Ishikawa (cell line): ENCODE measurements at regions not wholly inside any gene's neighbourhood (a gene's known extent, or its start where the extent isn't known, plus 50 kb on each side); places are given as distances from the start of the nearest gene placed in this dataset.

Source experiments
- CEBPB ChIP-seq: IDR thresholded peaks from 2 replicates; pipeline ENCODE4 v1.6.1; 2012
- CREB1 ChIP-seq: IDR thresholded peaks from 2 replicates; pipeline ENCODE4 v1.6.1; 2012; ENCODE audit warnings: low read depth
- EGR1 ChIP-seq: IDR thresholded peaks from 2 replicates; pipeline ENCODE4 v1.6.1; 2012
- EP300 ChIP-seq: IDR thresholded peaks from 2 replicates; pipeline ENCODE4 v1.6.1; 2012; ENCODE audit warnings: borderline replicate concordance
- FOXM1 ChIP-seq: IDR thresholded peaks from 2 replicates; pipeline ENCODE4 v1.6.1; 2012; ENCODE audit warnings: low read depth, borderline replicate concordance
- MAX ChIP-seq: IDR thresholded peaks from 2 replicates; pipeline ENCODE4 v1.6.1; 2012
- NFIC ChIP-seq: IDR thresholded peaks from 2 replicates; pipeline ENCODE4 v1.6.1; 2012
- RAD21 ChIP-seq: IDR thresholded peaks from 2 replicates; pipeline ENCODE4 v1.6.1; 2012; ENCODE audit warnings: low read depth
- REST ChIP-seq: IDR thresholded peaks from 2 replicates; pipeline ENCODE4 v1.6.1; 2012; ENCODE audit warnings: low read depth, mild to moderate bottlenecking
- TAF1 ChIP-seq: IDR thresholded peaks from 2 replicates; pipeline ENCODE4 v1.6.1; 2012; ENCODE audit warnings: low read depth, mild to moderate bottlenecking
- TCF12 ChIP-seq: IDR thresholded peaks from 2 replicates; pipeline ENCODE4 v1.6.1; 2012; ENCODE audit warnings: low read depth
- TEAD4 ChIP-seq: IDR thresholded peaks from 2 replicates; pipeline ENCODE4 v1.6.1; 2012
- USF1 ChIP-seq: IDR thresholded peaks from 2 replicates; pipeline ENCODE4 v1.6.1; 2012
- YY1 ChIP-seq: IDR thresholded peaks from 2 replicates; pipeline ENCODE4 v1.6.1; 2012; ENCODE audit warnings: low read depth
- ZBTB7A ChIP-seq: IDR thresholded peaks from 2 replicates; pipeline ENCODE4 v1.6.1; 2012; ENCODE audit warnings: low read depth

GRCh38 chr17:68102318-68102758, 66.8 kb downstream of the KPNA2 start:
- TF ChIP-seq ZBTB7A: no peak

- TF ChIP-seq YY1 (no peak), EP300 (no peak), ZBTB7A (no peak), FOXM1 (no peak), TCF12 (no peak), CREB1 (no peak), REST (no peak), TEAD4 (no peak), CEBPB (no peak), USF1 (no peak), NFIC (no peak), MAX (no peak), RAD21 (no peak), TAF1 (no peak), EGR1 (no peak)
Measured at GRCh38 chr17:68103148-68103547, 67.6 kb downstream of the KPNA2 start.

GRCh38 chr17:68106085-68106484, 70.5 kb downstream of the KPNA2 start:
- TF ChIP-seq TEAD4: no peak
- TF ChIP-seq CREB1: no peak
- no peak for TF ChIP-seq MAX
- TF ChIP-seq ZBTB7A: no peak
- no peak for TF ChIP-seq EP300
- TF ChIP-seq CEBPB: no peak
- TF ChIP-seq YY1: no peak
- no peak for TF ChIP-seq TAF1
- no peak for TF ChIP-seq FOXM1
- no peak for TF ChIP-seq USF1
- no peak for TF ChIP-seq NFIC
- no peak for TF ChIP-seq TCF12
- no peak for TF ChIP-seq RAD21
- no peak for TF ChIP-seq EGR1
- TF ChIP-seq REST: no peak

- TF ChIP-seq USF1 (no peak), RAD21 (no peak), EP300 (no peak), CREB1 (no peak), REST (no peak), ZBTB7A (no peak), FOXM1 (no peak), EGR1 (no peak), CEBPB (no peak), MAX (no peak), TAF1 (no peak), TEAD4 (no peak), NFIC (no peak), TCF12 (no peak), YY1 (no peak)
Measured at GRCh38 chr17:68107373-68107772, 71.8 kb downstream of the KPNA2 start.
